ENCODE measurements at regions not wholly inside any gene's neighbourhood (a gene's known extent, or its start where the extent isn't known, plus 50 kb on each side); places are given as distances from the start of the nearest gene placed in this dataset.

DNA sequence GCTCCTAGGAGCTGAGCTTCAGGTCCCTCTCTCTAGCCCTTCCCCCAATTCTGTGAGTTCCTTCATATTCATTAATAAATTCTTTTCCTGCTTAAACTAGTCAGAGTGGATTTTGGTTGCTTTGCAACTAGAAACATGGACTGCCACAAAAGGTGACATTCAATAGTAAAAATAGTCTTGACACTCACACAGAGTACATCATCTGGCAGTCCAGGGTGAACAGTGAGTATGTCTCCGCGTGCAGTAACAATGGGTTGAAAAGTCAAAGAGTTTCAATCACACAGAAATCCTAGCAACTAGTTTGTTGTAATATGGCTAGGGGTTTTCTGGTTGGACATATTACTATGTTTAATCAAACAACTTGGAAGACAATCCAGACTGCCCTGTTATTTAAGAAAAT is 168.8 kb upstream of the TBX20 start:
- H3K27ac ChIP-seq (ENCODE audit: low read length): no peak overlapping the region
- peaks cover 11% of the 10 kb centered on the region for H3K27me3 ChIP-seq (ENCODE audit: insufficient read depth, low read length, poor library complexity)
- H3K79me2 ChIP-seq (ENCODE audit: insufficient read depth, low read length): no peaks in the 10 kb centered on the region
- H3K4me3 ChIP-seq (ENCODE audit: low read depth in 1 of 2, low read length in 2 of 2): no peak overlapping the region
- no peak for TF ChIP-seq EZH2 (IDR thresholded peaks at IDR 0.05; ENCODE audit: borderline replicate concordance, low read depth, low read length, severe bottlenecking)
- H3K9ac ChIP-seq (ENCODE audit: low read depth, low read length): no peak overlapping the region
- ATAC-seq (ENCODE audit: insufficient read depth, low read depth): no peak
- H3K36me3 ChIP-seq (ENCODE audit: insufficient read depth, low read length): no peaks in the 10 kb centered on the region
- no peak overlapping the region for H3K4me2 ChIP-seq (ENCODE audit: insufficient read depth, low read length)
- no peaks in the 10 kb centered on the region for H3K4me1 ChIP-seq (ENCODE audit: insufficient read depth, low read length)
- H3K9me3 ChIP-seq (ENCODE audit: insufficient read depth, low read length, severe bottlenecking): peaks cover 3% of the 10 kb centered on the region
- H2AFZ ChIP-seq (ENCODE audit: low read depth, low read length): no peak overlapping the region
- no peak for DNase-seq
- 0 out of 2 replicates have a peak, but pooled peaks cover 4% of the 10 kb centered on the region for H4K20me1 ChIP-seq (ENCODE audit: insufficient read depth, low read length)

DNA sequence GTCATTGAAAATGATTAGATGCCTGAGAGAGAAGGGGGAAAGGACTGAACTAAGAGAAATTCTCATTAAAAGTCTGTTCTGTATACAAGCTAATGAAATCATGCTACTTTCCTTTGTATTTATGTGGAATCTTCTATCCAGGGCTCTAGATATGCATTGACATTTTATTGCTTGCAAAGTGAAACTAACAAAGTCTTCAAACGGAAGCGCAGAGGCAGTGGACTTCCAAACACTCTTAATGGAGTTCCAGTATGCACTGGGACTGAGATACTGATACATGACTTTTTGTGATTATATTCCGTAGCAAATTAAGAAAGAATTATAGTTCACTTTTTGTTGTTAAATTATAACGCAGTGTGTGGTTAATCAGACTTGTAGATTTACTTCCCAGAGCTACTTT is 166.8 kb upstream of the TBX20 start:
- H3K27me3 ChIP-seq (ENCODE audit: insufficient read depth, low read length, poor library complexity): peaks cover 7% of the 10 kb centered on the region
- H2AFZ ChIP-seq (ENCODE audit: low read depth, low read length): no peak overlapping the region
- no peaks in the 10 kb centered on the region for H3K79me2 ChIP-seq (ENCODE audit: insufficient read depth, low read length)
- 0 out of 2 replicates have a peak, but pooled peaks cover 4% of the 10 kb centered on the region for H4K20me1 ChIP-seq (ENCODE audit: insufficient read depth, low read length)
- no peaks in the 10 kb centered on the region for H3K4me1 ChIP-seq (ENCODE audit: insufficient read depth, low read length)
- TF ChIP-seq EZH2 (IDR thresholded peaks at IDR 0.05; ENCODE audit: borderline replicate concordance, low read depth, low read length, severe bottlenecking): no peak
- TF ChIP-seq, protein P1, sequence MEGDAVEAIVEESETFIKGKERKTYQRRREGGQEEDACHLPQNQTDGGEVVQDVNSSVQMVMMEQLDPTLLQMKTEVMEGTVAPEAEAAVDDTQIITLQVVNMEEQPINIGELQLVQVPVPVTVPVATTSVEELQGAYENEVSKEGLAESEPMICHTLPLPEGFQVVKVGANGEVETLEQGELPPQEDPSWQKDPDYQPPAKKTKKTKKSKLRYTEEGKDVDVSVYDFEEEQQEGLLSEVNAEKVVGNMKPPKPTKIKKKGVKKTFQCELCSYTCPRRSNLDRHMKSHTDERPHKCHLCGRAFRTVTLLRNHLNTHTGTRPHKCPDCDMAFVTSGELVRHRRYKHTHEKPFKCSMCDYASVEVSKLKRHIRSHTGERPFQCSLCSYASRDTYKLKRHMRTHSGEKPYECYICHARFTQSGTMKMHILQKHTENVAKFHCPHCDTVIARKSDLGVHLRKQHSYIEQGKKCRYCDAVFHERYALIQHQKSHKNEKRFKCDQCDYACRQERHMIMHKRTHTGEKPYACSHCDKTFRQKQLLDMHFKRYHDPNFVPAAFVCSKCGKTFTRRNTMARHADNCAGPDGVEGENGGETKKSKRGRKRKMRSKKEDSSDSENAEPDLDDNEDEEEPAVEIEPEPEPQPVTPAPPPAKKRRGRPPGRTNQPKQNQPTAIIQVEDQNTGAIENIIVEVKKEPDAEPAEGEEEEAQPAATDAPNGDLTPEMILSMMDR (IDR thresholded peaks at IDR 0.05; ENCODE audit: borderline replicate concordance, extremely low read depth, low read length, poor library complexity, severe bottlenecking): no peak
- H3K27ac ChIP-seq (ENCODE audit: low read length): no peak overlapping the region
- DNase-seq: no peak
- ATAC-seq (ENCODE audit: insufficient read depth, low read depth): no peak
- H3K36me3 ChIP-seq (ENCODE audit: insufficient read depth, low read length): no peaks in the 10 kb centered on the region
- H3K4me3 ChIP-seq (ENCODE audit: low read depth in 1 of 2, low read length in 2 of 2): no peak overlapping the region
- no peaks in the 10 kb centered on the region for H3K9me3 ChIP-seq (ENCODE audit: insufficient read depth, low read length, severe bottlenecking)
- H3K4me2 ChIP-seq (ENCODE audit: insufficient read depth, low read length): no peak overlapping the region
- no peak overlapping the region for H3K9ac ChIP-seq (ENCODE audit: low read depth, low read length)

DNA sequence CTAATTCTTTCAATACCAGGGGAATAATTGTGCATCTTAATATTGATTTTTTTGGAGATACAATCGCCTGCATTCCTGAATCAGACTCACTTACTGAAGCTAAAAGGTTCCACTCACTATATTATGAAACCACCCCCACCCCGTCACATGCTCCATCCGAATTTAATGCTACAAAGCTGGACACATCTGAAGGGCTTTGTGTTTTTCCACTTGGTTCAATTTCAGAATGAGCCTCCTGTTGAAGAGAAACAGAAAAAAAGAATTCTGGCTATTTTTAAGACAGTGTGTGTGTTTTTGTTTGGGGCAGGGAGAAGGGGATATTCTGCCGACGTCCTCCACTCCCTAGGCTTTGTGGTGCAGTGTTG is 165.5 kb upstream of the TBX20 start:
- Histone ChIP-seq H3K27ac (ENCODE audit: low read length) (no peak overlapping the region), H3K79me2 (ENCODE audit: insufficient read depth, low read length) (no peaks in the 10 kb centered on the region), H3K9me3 (ENCODE audit: insufficient read depth, low read length, severe bottlenecking) (no peaks in the 10 kb centered on the region), H3K27me3 (ENCODE audit: insufficient read depth, low read length, poor library complexity) (peaks cover 7% of the 10 kb centered on the region), H3K4me2 (ENCODE audit: insufficient read depth, low read length) (no peak overlapping the region), H2AFZ (ENCODE audit: low read depth, low read length) (no peak overlapping the region), H3K36me3 (ENCODE audit: insufficient read depth, low read length) (no peaks in the 10 kb centered on the region), H3K4me3 (ENCODE audit: low read depth in 1 of 2, low read length in 2 of 2) (no peak overlapping the region), H3K4me1 (ENCODE audit: insufficient read depth, low read length) (no peaks in the 10 kb centered on the region), H3K9ac (ENCODE audit: low read depth, low read length) (no peak overlapping the region), H4K20me1 (ENCODE audit: insufficient read depth, low read length) (0 out of 2 replicates have a peak, but pooled peaks cover 3% of the 10 kb centered on the region)
- no peak for DNase-seq
- no peak for ATAC-seq (ENCODE audit: insufficient read depth, low read depth)
- TF ChIP-seq EZH2 (IDR thresholded peaks at IDR 0.05; ENCODE audit: borderline replicate concordance, low read depth, low read length, severe bottlenecking): no peak
- TF ChIP-seq, protein P1 (IDR thresholded peaks at IDR 0.05; ENCODE audit: borderline replicate concordance, extremely low read depth, low read length, poor library complexity, severe bottlenecking): no peak

DNA sequence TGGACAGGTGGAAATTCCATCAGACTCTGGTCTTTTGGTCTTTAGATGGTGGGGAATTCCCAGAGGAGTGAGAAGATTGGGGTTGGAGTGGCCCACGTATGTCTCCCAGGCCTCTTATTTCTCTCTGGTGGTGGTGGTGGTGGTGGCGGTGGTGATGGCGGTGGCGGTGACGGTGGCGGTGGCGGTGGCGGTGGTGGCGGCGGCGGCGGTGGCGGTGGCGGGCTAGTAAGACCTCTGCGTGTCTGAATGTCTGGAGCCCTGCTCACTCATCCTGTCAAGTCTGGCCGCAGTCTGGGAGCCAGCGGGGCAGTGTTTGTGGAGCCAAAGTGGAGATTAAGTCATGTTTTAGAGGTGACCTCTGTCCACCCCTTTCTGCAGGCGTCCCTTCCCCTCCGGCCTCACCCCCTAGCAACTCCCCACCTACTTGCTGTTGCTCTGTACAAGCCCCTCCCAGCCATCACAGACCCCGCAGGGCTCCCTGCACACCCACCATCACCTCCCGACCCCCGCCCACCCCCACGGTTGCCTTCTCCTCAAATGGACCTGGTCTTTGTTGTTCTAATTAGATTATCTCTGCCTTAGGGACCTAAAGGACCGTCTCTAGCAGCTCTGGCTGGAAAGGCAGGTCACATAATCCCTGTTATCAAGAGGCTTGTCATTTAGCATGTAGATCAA is 165.0 kb upstream of the TBX20 start:
- no peak for TF ChIP-seq EZH2 (IDR thresholded peaks at IDR 0.05; ENCODE audit: borderline replicate concordance, low read depth, low read length, severe bottlenecking)
- TF ChIP-seq, protein P1 (IDR thresholded peaks at IDR 0.05; ENCODE audit: borderline replicate concordance, extremely low read depth, low read length, poor library complexity, severe bottlenecking): no peak
- Histone ChIP-seq H3K9ac (ENCODE audit: low read depth, low read length) (no peak overlapping the region), H3K27me3 (ENCODE audit: insufficient read depth, low read length, poor library complexity) (peaks cover 7% of the 10 kb centered on the region), H4K20me1 (ENCODE audit: insufficient read depth, low read length) (no peaks in the 10 kb centered on the region), H3K4me2 (ENCODE audit: insufficient read depth, low read length) (no peak overlapping the region), H3K79me2 (ENCODE audit: insufficient read depth, low read length) (no peaks in the 10 kb centered on the region), H3K4me1 (ENCODE audit: insufficient read depth, low read length) (no peaks in the 10 kb centered on the region), H3K36me3 (ENCODE audit: insufficient read depth, low read length) (no peaks in the 10 kb centered on the region), H3K9me3 (ENCODE audit: insufficient read depth, low read length, severe bottlenecking) (no peaks in the 10 kb centered on the region), H2AFZ (ENCODE audit: low read depth, low read length) (no peak overlapping the region), H3K27ac (ENCODE audit: low read length) (no peak overlapping the region), H3K4me3 (ENCODE audit: low read depth in 1 of 2, low read length in 2 of 2) (no peak overlapping the region)
- DNase-seq: no peak
- ATAC-seq (ENCODE audit: insufficient read depth, low read depth): no peak

All from DND-41 (cell line).